K562 (cell line): ENCODE measurements at regions not wholly inside any gene's neighbourhood (a gene's known extent, or its start where the extent isn't known, plus 50 kb on each side); places are given as distances from the start of the nearest gene placed in this dataset.

Experiments
- ATAC-seq: fragments of 200-7000 bp; cut with Tn5 transposase; 3 replicates; pipeline ENCODE4 v1.9.1; 2020; ENCODE audit warnings: moderate library complexity
- BruUV-seq: library from RNA; stranded (reverse); fragments of 400-500 nt; replicated peaks from 2 replicates; lab custom pipeline; 2021; lab: Mats Ljungman, UMichigan
- CTCF ChIA-PET: fragments of 300-600 bp; formaldehyde crosslinking; extraction: SDS; loops from one replicate; lab custom pipeline; 2021; ENCODE audit warnings: low intra/inter-chr PET ratio; lab: Yijun Ruan, JAX
- POLR2A ChIA-PET: fragments of 300-600, 350-650 bp; sonication (Branson Sonifier 250); formaldehyde crosslinking; extraction: SDS; loops from one replicate; lab custom pipeline; 2021; ENCODE audit warnings: antibody characterized with exemption, inconsistent platforms; lab: Yijun Ruan, JAX
- DNase-seq, 4 experiments: peaks; one replicate each; pipeline versions ENCODE4 v3.0.0 to v3.0.0-alpha.2; 2011 to 2018; ENCODE audit warnings: low spot score in 3 of 4, mixed read lengths in 3 of 4; ENCODE audit errors: extremely low read depth in 1 of 4
- FAIRE-seq: peaks from 2 replicates; lab custom pipeline; 2011; peaks lifted over from hg19 to GRCh38; lab: Jason Lieb, UNC
- H2AFZ ChIP-seq: 2 replicates; pipeline ENCODE4 v1.6.0; 2011; ENCODE audit warnings: low read depth, low read length, control low read depth, inconsistent platforms
- H3K27ac ChIP-seq: fragments of 200-600 bp; 3 replicates; pipeline ENCODE4 v1.8.0; 2011; ENCODE audit warnings: low read depth, mild to moderate bottlenecking, control low read depth, inconsistent platforms, low read length, moderate library complexity, mixed read lengths; ENCODE audit errors: extremely low read depth
- H3K27me3 ChIP-seq, 2 experiments: fragments of 300-600 bp in 1 of 2; 2 replicates in 1 of 2; 3 replicates in 1 of 2; pipeline versions ENCODE4 v1.6.0 to v1.8.0; 2011; ENCODE audit warnings: inconsistent platforms in 2 of 2, low read length in 2 of 2, mild to moderate bottlenecking in 1 of 2, mixed read lengths in 1 of 2, moderate library complexity in 1 of 2; ENCODE audit not compliant: control insufficient read depth in 2 of 2, insufficient read depth in 2 of 2
- H3K36me3 ChIP-seq: fragments of 300-600 bp; 3 replicates; pipeline ENCODE4 v1.8.0; 2011; ENCODE audit warnings: mild to moderate bottlenecking, low read length, inconsistent platforms; ENCODE audit not compliant: control insufficient read depth, insufficient read depth
- H3K4me1 ChIP-seq, 2 experiments: fragments of 200-600 bp in 1 of 2; replicated peaks in 1 of 2; 2 replicates in 1 of 2; 3 replicates in 1 of 2; pipeline versions ENCODE4 v1.5.1 to v1.8.0; 2011; ENCODE audit warnings: inconsistent platforms in 2 of 2, low read length in 2 of 2, mild to moderate bottlenecking in 1 of 2, mixed read lengths in 1 of 2, moderate library complexity in 1 of 2; ENCODE audit not compliant: control insufficient read depth in 2 of 2, insufficient read depth in 2 of 2
- H3K4me2 ChIP-seq: 2 replicates; pipeline ENCODE4 v1.6.1; 2011; ENCODE audit warnings: low read length, control low read depth, inconsistent platforms, mixed read lengths; ENCODE audit not compliant: insufficient read depth
- H3K4me3 ChIP-seq: fragments of 200-600 bp; sonication (generic), shearing (Covaris generic); 2 replicates; pipeline ENCODE4 v1.5.1; 2016; ENCODE audit warnings: control low read depth, inconsistent platforms
- H3K79me2 ChIP-seq: fragments of 200-600 bp; 3 replicates; pipeline ENCODE4 v1.8.0; 2011; ENCODE audit warnings: low read length, inconsistent platforms; ENCODE audit not compliant: control insufficient read depth, insufficient read depth
- H3K9ac ChIP-seq, 2 experiments: 2 replicates each; pipeline versions ENCODE4 v1.6.0 to v1.6.1; 2011; ENCODE audit warnings: low read depth in 2 of 2, low read length in 2 of 2, control low read depth in 1 of 2, inconsistent platforms in 1 of 2, mild to moderate bottlenecking in 1 of 2, mixed read lengths in 1 of 2; ENCODE audit not compliant: insufficient read depth in 1 of 2
- H3K9me1 ChIP-seq: one replicate; pipeline ENCODE4 v1.6.0; 2011; ENCODE audit warnings: inconsistent platforms, mild to moderate bottlenecking, low read length, moderate library complexity; ENCODE audit not compliant: control insufficient read depth, insufficient read depth
- H3K9me3 ChIP-seq: replicated peaks from 2 replicates; pipeline ENCODE4 v1.5.1; 2011; ENCODE audit warnings: low read depth, low read length, inconsistent platforms; ENCODE audit not compliant: control insufficient read depth, insufficient read depth
- H4K20me1 ChIP-seq: replicated peaks from 2 replicates; pipeline ENCODE4 v1.6.1; 2011; ENCODE audit warnings: low read length, inconsistent platforms, mixed read lengths; ENCODE audit not compliant: control insufficient read depth, insufficient read depth
- C11orf30 ChIP-seq: fragments of 450-650 bp; IDR thresholded peaks from 2 replicates; pipeline ENCODE4 v1.6.1; 2016; ENCODE audit warnings: low read depth, mild to moderate bottlenecking
- CBFA2T3 ChIP-seq: fragments of 450-650 bp; IDR thresholded peaks from 2 replicates; pipeline ENCODE4 v1.6.1; 2017
- KLF1 ChIP-seq: fragments of 450-650 bp; IDR thresholded peaks from 2 replicates; pipeline ENCODE4 v1.6.1; 2016; ENCODE audit warnings: missing genetic modification characterization, missing compliant biosample characterization
- MIER1 ChIP-seq: fragments of 450-650 bp; IDR thresholded peaks from 2 replicates; pipeline ENCODE4 v1.6.1; 2016; ENCODE audit warnings: antibody characterized with exemption, mild to moderate bottlenecking, low read depth
- NKRF ChIP-seq: fragments of 450-650 bp; IDR thresholded peaks from 2 replicates; pipeline ENCODE4 v1.6.1; 2016; ENCODE audit warnings: borderline replicate concordance
- RBM22 ChIP-seq: fragments of 200-400 bp; formaldehyde crosslinking; IDR thresholded peaks from 2 replicates; pipeline ENCODE4 v1.6.1; 2018; ENCODE audit warnings: low read length, low read depth; ENCODE audit not compliant: poor library complexity, severe bottlenecking
- TAF15 ChIP-seq: fragments of 200-400 bp; formaldehyde crosslinking; IDR thresholded peaks from 2 replicates; pipeline ENCODE4 v1.6.1; 2017; ENCODE audit warnings: mild to moderate bottlenecking, low read depth, low read length, moderate library complexity
- TEAD2 ChIP-seq: fragments of 450-650 bp; IDR thresholded peaks from 2 replicates; pipeline ENCODE4 v1.6.1; 2016; ENCODE audit warnings: missing genetic modification characterization, control low read depth, missing compliant biosample characterization
- TSC22D4 ChIP-seq: fragments of 450-650 bp; IDR thresholded peaks from 2 replicates; pipeline ENCODE4 v1.6.1; 2016; ENCODE audit warnings: missing genetic modification characterization, missing biosample characterization, control low read depth
- YY1 ChIP-seq, 3 experiments: IDR thresholded peaks; 2 replicates each; pipeline ENCODE4 v1.6.1; 2011; ENCODE audit warnings: low read length in 2 of 3, mild to moderate bottlenecking in 2 of 3, moderate library complexity in 2 of 3, borderline replicate concordance in 1 of 3, control low read depth in 1 of 3, low read depth in 1 of 3; ENCODE audit not compliant: insufficient read depth in 3 of 3, insufficient replicate concordance in 2 of 3, control insufficient read depth in 1 of 3, insufficient read length in 1 of 3; ENCODE audit errors: extremely low read depth in 1 of 3
- ZNF175 ChIP-seq: fragments of 200-800 bp; sonication (Bioruptor generic); IDR thresholded peaks from 2 replicates; pipeline ENCODE4 v1.6.1; 2016; ENCODE audit warnings: low read depth, mild to moderate bottlenecking, missing genetic modification characterization, missing compliant biosample characterization
- ZNF79 ChIP-seq: fragments of 250-450 bp; sonication (Bioruptor Pico); IDR thresholded peaks from 2 replicates; pipeline ENCODE4 v1.4.0; 2020; ENCODE audit warnings: low read depth, mild to moderate bottlenecking, moderate library complexity
- ZNF830 ChIP-seq: fragments of 250-450 bp; sonication (Bioruptor Pico); IDR thresholded peaks from 2 replicates; pipeline ENCODE4 v1.5.0; 2021; ENCODE audit warnings: mild to moderate bottlenecking
- WGBS: fragments of 100-300 bp; shearing (Covaris generic); methylation state at CpG from one replicate; pipeline ENCODE4 v1.1.6; 2016; ENCODE audit warnings: low coverage, mixed read lengths; ENCODE audit not compliant: insufficient coverage; ENCODE audit errors: missing lambda C conversion rate; 5-methylcytosine and 5-hydroxymethylcytosine counted together
- in situ Hi-C: fragments of 300-500 bp; cut with MboI; formaldehyde crosslinking; loops from 4 replicates; pipeline ENCODE4 v1.15.0; 2018; ENCODE audit warnings: inconsistent platforms, mixed read lengths
- intact Hi-C: fragments of 100-400 bp; cut with micrococcal nuclease; formaldehyde crosslinking; loops from 2 replicates; pipeline ENCODE4 v1.14.2; 2022

GRCh38 chr6:62978920-62979319, 232.3 kb upstream of the FKBP1C start:
- no peak for FAIRE-seq
- CTCF ChIA-PET, result no interaction called here
- no TSS peak for BruUV-seq

GRCh38 chr6:62980093-62980492, 231.2 kb upstream of the FKBP1C start:
- no peak overlapping the region for H3K4me2 ChIP-seq
- H3K4me1 ChIP-seq, result no peaks in the 10 kb centered on the region
- no peaks in the 10 kb centered on the region for H3K9me3 ChIP-seq
- FAIRE-seq (no peak), DNase-seq (no peak), ATAC-seq (no peak)
- ChIA-PET CTCF (no interaction called here), POLR2A (interaction anchor here (0.9 kb wide), 1 partner anchor 11 kb away, joined by 4 read pairs; no protein-coding TSS in a partner anchor)
- no peaks in the 10 kb centered on the region for H3K9me1 ChIP-seq
- no peak overlapping the region for H2AFZ ChIP-seq
- TF ChIP-seq CBFA2T3 (no peak), ZNF175 (no peak), YY1 (IDR thresholded peaks at IDR 0.05; ENCODE audit: borderline replicate concordance in 1 of 3, control insufficient read depth in 1 of 3, extremely low read depth in 1 of 3, insufficient read depth in 3 of 3, insufficient read length in 1 of 3, insufficient replicate concordance in 2 of 3, low read depth in 1 of 3, low read length in 2 of 3) (no peak), TSC22D4 (no peak), RBM22 (no peak), NKRF (no peak), ZNF79 (CRISPR knock-in tag) (no peak), MIER1 (no peak), ZNF830 (CRISPR knock-in tag) (no peak)
- H3K36me3 ChIP-seq, result no peaks in the 10 kb centered on the region
- no peak overlapping the region for H3K9ac ChIP-seq
- WGBS, result 0% methylated on average over 2 of the region's 2 CpGs
- BruUV-seq, result no TSS peak
- no peaks in the 10 kb centered on the region for H4K20me1 ChIP-seq
- H3K27me3 ChIP-seq, result no peaks in the 10 kb centered on the region
- no peak overlapping the region for H3K27ac ChIP-seq
- in situ Hi-C loops, result no loop called here
- intact Hi-C loops, result no loop called here
- no peak overlapping the region for H3K4me3 ChIP-seq
- H3K79me2 ChIP-seq, result no peaks in the 10 kb centered on the region

More at GRCh38 chr6:62978920-62979319, 232.3 kb upstream of the FKBP1C start:
- H3K4me2 ChIP-seq, result no peak overlapping the region
- H4K20me1 ChIP-seq, result no peaks in the 10 kb centered on the region
- no peaks in the 10 kb centered on the region for H3K27me3 ChIP-seq
- no peaks in the 10 kb centered on the region for H3K9me1 ChIP-seq
- DNase-seq (no peak), ATAC-seq (no peak)
- no peaks in the 10 kb centered on the region for H3K79me2 ChIP-seq
- in situ Hi-C loops, result no loop called here
- no peaks in the 10 kb centered on the region for H3K4me1 ChIP-seq
- H2AFZ ChIP-seq, result no peak overlapping the region
- H3K9ac ChIP-seq, result no peak overlapping the region
- no peak overlapping the region for H3K27ac ChIP-seq
- H3K36me3 ChIP-seq, result no peaks in the 10 kb centered on the region
- no peak overlapping the region for H3K4me3 ChIP-seq
- TF ChIP-seq TAF15 (no peak), TEAD2 (tag) (no peak), C11orf30 (no peak), KLF1 (no peak)
- TF ChIP-seq, all 486 proteins: peak for 0
- POLR2A ChIA-PET, result no interaction called here
- intact Hi-C loops, result no loop called here
- 5% methylated on average over 2 of the region's 2 CpGs for WGBS
- no peaks in the 10 kb centered on the region; the same call in 1 of the 2 replicates for H3K9me3 ChIP-seq
